HCT116 (cell line): ENCODE measurements at regions not wholly inside any gene's neighbourhood (a gene's known extent, or its start where the extent isn't known, plus 50 kb on each side); places are given as distances from the start of the nearest gene placed in this dataset.

Experiments
- ATAC-seq: fragments of 200-7000 bp; cut with Tn5 transposase; 2 replicates; pipeline ENCODE4 v1.9.1; 2020; ENCODE audit warnings: mild to moderate bottlenecking, moderate library complexity
- BruUV-seq: library from RNA; stranded (reverse); fragments of 400-500 nt; replicated peaks from 2 replicates; lab custom pipeline; 2021; lab: Mats Ljungman, UMichigan
- CTCF ChIA-PET: fragments of 300-600 bp; sonication (Branson Sonifier 250); formaldehyde crosslinking; loops from one replicate; lab custom pipeline; 2021; ENCODE audit warnings: antibody characterized with exemption; lab: Charles Lee
- POLR2A ChIA-PET: fragments of 300-600, 350-600 bp; sonication (Branson Sonifier 250); formaldehyde crosslinking; loops from one replicate; lab custom pipeline; 2021; ENCODE audit warnings: antibody characterized with exemption; lab: Charles Lee
- RAD21 ChIA-PET, 2 experiments: fragments of 300-600 bp; sonication (Branson Sonifier 250); formaldehyde crosslinking; loops; one replicate each; lab custom pipeline; 2023; ENCODE audit warnings: low total read pairs in 2 of 2; ENCODE audit not compliant: uncharacterized antibody in 2 of 2, unreplicated experiment in 2 of 2, low non-redundant PET in 1 of 2; lab: Charles Lee
- DNase-seq: peaks from one replicate; pipeline ENCODE4 v3.0.0-alpha.2; 2010; ENCODE audit warnings: low read depth, low spot score
- H2AFZ ChIP-seq: fragments of 200-600 bp; shearing (Covaris generic), sonication (generic); 2 replicates; pipeline ENCODE4 v1.6.1; 2017; ENCODE audit warnings: low read depth, mixed run types, mixed read lengths, antibody characterized with exemption, low read length; ENCODE audit not compliant: poor library complexity, severe bottlenecking
- H3K27ac ChIP-seq: 2 replicates; pipeline ENCODE4 v1.5.1; 2012; ENCODE audit warnings: low read depth, low read length
- H3K27me3 ChIP-seq: fragments of 200-600 bp; sonication (generic); 2 replicates; pipeline ENCODE4 v1.6.1; 2016; ENCODE audit warnings: mixed run types, low read length, mixed read lengths; ENCODE audit not compliant: insufficient read depth
- H3K36me3 ChIP-seq, 2 experiments: fragments of 200-500 bp in 1 of 2; fragments of 200-600 bp in 1 of 2; sonication (Bioruptor generic) in 1 of 2; sonication (generic) in 1 of 2; 2 replicates each; pipeline versions ENCODE4 v1.5.1 to v1.6.1; 2014 to 2016; ENCODE audit warnings: low read length in 2 of 2, inconsistent platforms in 1 of 2, mixed read lengths in 1 of 2, mixed run types in 1 of 2; ENCODE audit not compliant: insufficient read depth in 2 of 2, control insufficient read depth in 1 of 2
- H3K4me1 ChIP-seq, 2 experiments: fragments of 200-600 bp in 1 of 2; sonication (generic) in 1 of 2; 2 replicates each; pipeline versions ENCODE4 v1.5.1 to v1.6.1; 2012 to 2017; ENCODE audit warnings: low read length in 2 of 2, inconsistent platforms in 1 of 2, mild to moderate bottlenecking in 1 of 2, mixed read lengths in 1 of 2, mixed run types in 1 of 2, moderate library complexity in 1 of 2; ENCODE audit not compliant: insufficient read depth in 2 of 2, control insufficient read depth in 1 of 2
- H3K4me2 ChIP-seq: fragments of 200-600 bp; sonication (generic); 2 replicates; pipeline ENCODE4 v1.6.1; 2017; ENCODE audit warnings: mixed run types, low read length, mixed read lengths
- H3K4me3 ChIP-seq, 2 experiments: fragments of 200-600 bp in 1 of 2; sonication (generic) in 1 of 2; replicated peaks in 1 of 2; 2 replicates each; pipeline ENCODE4 v1.5.1; 2011 to 2016; ENCODE audit warnings: low read length in 2 of 2, control low read depth in 1 of 2, low read depth in 1 of 2, mild to moderate bottlenecking in 1 of 2, mixed read lengths in 1 of 2, mixed run types in 1 of 2
- H3K79me2 ChIP-seq: fragments of 200-600 bp; sonication (generic); 2 replicates; pipeline ENCODE4 v1.6.1; 2017; ENCODE audit warnings: mild to moderate bottlenecking, mixed run types, low read length, moderate library complexity, mixed read lengths; ENCODE audit not compliant: insufficient read depth
- H3K9ac ChIP-seq: fragments of 200-600 bp; sonication (generic); 2 replicates; pipeline ENCODE4 v1.6.1; 2016; ENCODE audit warnings: low read length, mixed read lengths
- H3K9me2 ChIP-seq: fragments of 200-600 bp; sonication (generic), shearing (Covaris generic); 2 replicates; pipeline ENCODE4 v1.6.1; 2017; ENCODE audit warnings: mixed run types, mild to moderate bottlenecking, moderate library complexity; ENCODE audit not compliant: insufficient read depth
- H3K9me3 ChIP-seq, 2 experiments: fragments of 200-500 bp in 1 of 2; fragments of 200-600 bp in 1 of 2; sonication (Bioruptor generic) in 1 of 2; sonication (generic) in 1 of 2; 2 replicates each; pipeline ENCODE4 v1.6.1; 2014 to 2017; ENCODE audit warnings: low read length in 2 of 2, mixed read lengths in 2 of 2, inconsistent platforms in 1 of 2, low read depth in 1 of 2, mild to moderate bottlenecking in 1 of 2, mixed run types in 1 of 2, moderate library complexity in 1 of 2; ENCODE audit not compliant: control insufficient read depth in 1 of 2, insufficient read depth in 1 of 2
- H4K20me1 ChIP-seq: fragments of 200-600 bp; sonication (generic), shearing (Covaris generic); 2 replicates; pipeline ENCODE4 v1.6.1; 2017; ENCODE audit warnings: mixed run types, mild to moderate bottlenecking, moderate library complexity; ENCODE audit not compliant: insufficient read depth
- EGR1 ChIP-seq: IDR thresholded peaks from 2 replicates; pipeline ENCODE4 v1.6.1; 2012; ENCODE audit warnings: low read depth
- ELF1 ChIP-seq: IDR thresholded peaks from 2 replicates; pipeline ENCODE4 v1.6.1; 2012; ENCODE audit warnings: low read depth, borderline replicate concordance
- EZH2phosphoT487 ChIP-seq: fragments of 200-600 bp; IDR thresholded peaks from 2 replicates; pipeline ENCODE4 v1.6.1; 2018; ENCODE audit warnings: antibody characterized with exemption, borderline replicate concordance
- FOSL1 ChIP-seq: IDR thresholded peaks from 2 replicates; pipeline ENCODE4 v1.6.1; 2012; ENCODE audit warnings: low read depth
- JUND ChIP-seq: IDR thresholded peaks from 2 replicates; pipeline ENCODE4 v1.6.1; 2012
- POLR2A ChIP-seq: IDR thresholded peaks from 2 replicates; pipeline ENCODE4 v1.7.0; 2011; ENCODE audit warnings: borderline replicate concordance; ENCODE audit not compliant: insufficient read depth, insufficient read length; ENCODE audit errors: extremely low read depth
- POLR2AphosphoS5 ChIP-seq: IDR thresholded peaks from 2 replicates; pipeline ENCODE4 v1.6.1; 2011; ENCODE audit warnings: mild to moderate bottlenecking, low read depth, low read length, moderate library complexity
- RAD21 ChIP-seq: IDR thresholded peaks from 2 replicates; pipeline ENCODE4 v1.6.1; 2012; ENCODE audit warnings: low read depth, mild to moderate bottlenecking
- SP1 ChIP-seq: IDR thresholded peaks from 2 replicates; pipeline ENCODE4 v1.6.1; 2012; ENCODE audit warnings: low read depth
- SRF ChIP-seq: IDR thresholded peaks from 2 replicates; pipeline ENCODE4 v1.6.1; 2012; ENCODE audit warnings: low read depth
- TCF7L2 ChIP-seq: IDR thresholded peaks from 2 replicates; pipeline ENCODE4 v1.7.0; 2011; ENCODE audit warnings: borderline replicate concordance, inconsistent platforms; ENCODE audit not compliant: insufficient read depth, insufficient read length; ENCODE audit errors: extremely low read depth
- YY1 ChIP-seq: IDR thresholded peaks from 2 replicates; pipeline ENCODE4 v1.6.1; 2011; ENCODE audit warnings: low read length, low read depth, moderate library complexity, mild to moderate bottlenecking; ENCODE audit not compliant: insufficient replicate concordance; ENCODE audit errors: extremely low read depth
- ZFX ChIP-seq: fragments of 450-650 bp; IDR thresholded peaks from 2 replicates; pipeline ENCODE4 v1.6.1; 2017
- ZNF274 ChIP-seq: fragments of 200-500 bp; sonication (Bioruptor generic); IDR thresholded peaks from 2 replicates; pipeline ENCODE4 v1.6.1; 2014; ENCODE audit warnings: mild to moderate bottlenecking, low read depth, low read length, inconsistent platforms
- intact Hi-C: fragments of 100-400 bp; cut with micrococcal nuclease; formaldehyde crosslinking; loops from 2 replicates; pipeline ENCODE4 v1.10.0; 2022
- TF ChIP-seq, protein P1 (sequence below): IDR thresholded peaks from 2 replicates; pipeline ENCODE4 v1.6.1; 2012
- TF ChIP-seq, protein P2 (sequence below): IDR thresholded peaks from 2 replicates; pipeline ENCODE4 v1.6.1; 2012; ENCODE audit warnings: low read depth

DNA sequence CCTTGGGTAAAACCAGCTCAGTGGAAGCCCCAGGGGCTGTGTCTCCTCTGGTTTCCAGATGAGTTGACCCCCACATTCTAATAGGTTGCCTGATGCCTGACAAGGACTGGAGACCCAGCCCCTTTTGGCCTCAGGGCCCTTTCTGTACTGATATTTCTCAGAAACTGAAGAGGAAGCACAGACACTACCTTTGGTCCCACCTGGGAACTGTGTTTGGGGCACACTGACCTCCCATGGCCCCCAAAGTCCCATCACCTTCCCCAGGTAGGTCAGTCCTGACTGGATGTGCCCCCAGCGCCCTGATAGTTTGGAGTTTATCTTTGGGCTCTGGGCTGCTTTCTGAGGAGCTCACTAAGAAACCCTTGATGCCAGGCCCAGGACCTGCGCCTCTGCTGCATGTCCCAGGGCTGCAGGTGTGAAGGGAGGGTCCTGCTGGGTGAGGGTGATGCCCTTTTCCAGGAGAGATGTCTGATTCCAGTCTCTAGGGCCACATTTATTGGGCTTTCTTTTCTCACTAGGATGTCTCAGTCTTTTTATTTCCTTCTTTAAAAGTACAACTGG lies 106.7 kb downstream of the GGTLC2 start:
- H3K9ac ChIP-seq, result no peak overlapping the region
- H3K4me2 ChIP-seq, result no peak overlapping the region
- ChIA-PET CTCF (interaction anchor here (0.7 to 4.0 kb wide), 5 partner anchors 19 to 134 kb away, joined by 3 to 63 read pairs (median 17); no protein-coding TSS in a partner anchor), POLR2A (no interaction called here), RAD21 (no interaction called here)
- no peaks in the 10 kb centered on the region for H3K79me2 ChIP-seq
- no peak overlapping the region for H3K27ac ChIP-seq
- H2AFZ ChIP-seq, result no peak overlapping the region
- H3K27me3 ChIP-seq, result no peaks in the 10 kb centered on the region
- no peaks in the 10 kb centered on the region for H3K36me3 ChIP-seq
- H3K4me3 ChIP-seq, result no peak overlapping the region
- ATAC-seq (no peak), DNase-seq (no peak)
- no peak for TF ChIP-seq TCF7L2
- TF ChIP-seq SP1, result no peak
- no peak for TF ChIP-seq SRF
- no peak for TF ChIP-seq FOSL1
- no peak for TF ChIP-seq POLR2AphosphoS5
- no peak for TF ChIP-seq RAD21
- peaks cover 0 to 4% of the 10 kb centered on the region in 2 experiments; a peak in 1 of 4 replicates for H3K4me1 ChIP-seq
- H3K9me2 ChIP-seq, result no peaks in the 10 kb centered on the region
- intact Hi-C loops, result loop anchor here (5.0 kb wide), 1 partner anchor 131 kb away; no protein-coding TSS in a partner anchor
- H3K9me3 ChIP-seq, result no peaks in the 10 kb centered on the region
- BruUV-seq, result no TSS peak
- no peaks in the 10 kb centered on the region for H4K20me1 ChIP-seq

DNA sequence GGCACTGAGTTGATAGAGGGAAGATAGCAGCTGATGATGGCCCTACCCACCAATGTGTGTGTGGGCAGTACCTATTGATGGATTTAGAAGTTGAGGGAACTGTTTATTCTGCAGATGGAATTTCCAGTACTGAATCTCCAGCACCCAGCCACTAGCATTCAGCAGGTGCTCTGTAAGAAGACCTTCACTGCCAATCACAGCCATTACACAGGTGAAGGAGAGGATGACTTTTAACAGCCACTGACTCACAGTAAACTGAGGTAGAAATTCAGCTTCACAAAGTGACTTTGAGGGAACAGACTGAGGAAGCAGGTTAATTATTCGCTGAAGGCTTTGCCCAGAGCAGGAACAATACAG lies 107.8 kb downstream of the GGTLC2 start:
- Histone ChIP-seq H3K4me1 (peaks cover 0 to 4% of the 10 kb centered on the region in 2 experiments; a peak in 1 of 4 replicates), H3K4me3 (no peak overlapping the region), H3K79me2 (no peaks in the 10 kb centered on the region), H3K9me2 (no peaks in the 10 kb centered on the region), H3K27ac (no peak overlapping the region), H3K4me2 (no peak overlapping the region), H3K36me3 (no peaks in the 10 kb centered on the region), H2AFZ (no peak overlapping the region), H3K27me3 (no peaks in the 10 kb centered on the region), H3K9ac (no peak overlapping the region), H4K20me1 (no peaks in the 10 kb centered on the region), H3K9me3 (no peaks in the 10 kb centered on the region)
- no peak for ATAC-seq
- ChIA-PET RAD21 (no interaction called here), CTCF (interaction anchor here (1.6 to 4.0 kb wide), 5 partner anchors 11 to 204 kb away, joined by 11 to 63 read pairs (median 18); no protein-coding TSS in a partner anchor), POLR2A (no interaction called here)
- BruUV-seq, result no TSS peak
- intact Hi-C loops, result loop anchor here (5.0 kb wide), 1 partner anchor 130 kb away; no protein-coding TSS in a partner anchor
- DNase-seq, result no peak
- TF ChIP-seq POLR2A, result no peak
- TF ChIP-seq RAD21, result no peak
- TF ChIP-seq JUND, result no peak
- TF ChIP-seq, protein P1, sequence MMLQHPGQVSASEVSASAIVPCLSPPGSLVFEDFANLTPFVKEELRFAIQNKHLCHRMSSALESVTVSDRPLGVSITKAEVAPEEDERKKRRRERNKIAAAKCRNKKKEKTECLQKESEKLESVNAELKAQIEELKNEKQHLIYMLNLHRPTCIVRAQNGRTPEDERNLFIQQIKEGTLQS, result no peak
- TF ChIP-seq YY1, result no peak
- TF ChIP-seq, protein P2, sequence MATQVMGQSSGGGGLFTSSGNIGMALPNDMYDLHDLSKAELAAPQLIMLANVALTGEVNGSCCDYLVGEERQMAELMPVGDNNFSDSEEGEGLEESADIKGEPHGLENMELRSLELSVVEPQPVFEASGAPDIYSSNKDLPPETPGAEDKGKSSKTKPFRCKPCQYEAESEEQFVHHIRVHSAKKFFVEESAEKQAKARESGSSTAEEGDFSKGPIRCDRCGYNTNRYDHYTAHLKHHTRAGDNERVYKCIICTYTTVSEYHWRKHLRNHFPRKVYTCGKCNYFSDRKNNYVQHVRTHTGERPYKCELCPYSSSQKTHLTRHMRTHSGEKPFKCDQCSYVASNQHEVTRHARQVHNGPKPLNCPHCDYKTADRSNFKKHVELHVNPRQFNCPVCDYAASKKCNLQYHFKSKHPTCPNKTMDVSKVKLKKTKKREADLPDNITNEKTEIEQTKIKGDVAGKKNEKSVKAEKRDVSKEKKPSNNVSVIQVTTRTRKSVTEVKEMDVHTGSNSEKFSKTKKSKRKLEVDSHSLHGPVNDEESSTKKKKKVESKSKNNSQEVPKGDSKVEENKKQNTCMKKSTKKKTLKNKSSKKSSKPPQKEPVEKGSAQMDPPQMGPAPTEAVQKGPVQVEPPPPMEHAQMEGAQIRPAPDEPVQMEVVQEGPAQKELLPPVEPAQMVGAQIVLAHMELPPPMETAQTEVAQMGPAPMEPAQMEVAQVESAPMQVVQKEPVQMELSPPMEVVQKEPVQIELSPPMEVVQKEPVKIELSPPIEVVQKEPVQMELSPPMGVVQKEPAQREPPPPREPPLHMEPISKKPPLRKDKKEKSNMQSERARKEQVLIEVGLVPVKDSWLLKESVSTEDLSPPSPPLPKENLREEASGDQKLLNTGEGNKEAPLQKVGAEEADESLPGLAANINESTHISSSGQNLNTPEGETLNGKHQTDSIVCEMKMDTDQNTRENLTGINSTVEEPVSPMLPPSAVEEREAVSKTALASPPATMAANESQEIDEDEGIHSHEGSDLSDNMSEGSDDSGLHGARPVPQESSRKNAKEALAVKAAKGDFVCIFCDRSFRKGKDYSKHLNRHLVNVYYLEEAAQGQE, result no peak
- no peak for TF ChIP-seq ZFX
- no peak for TF ChIP-seq ZNF274
- TF ChIP-seq TCF7L2, result no peak
- TF ChIP-seq POLR2AphosphoS5, result no peak
- no peak for TF ChIP-seq SP1
- no peak for TF ChIP-seq EGR1
- no peak for TF ChIP-seq ELF1
- TF ChIP-seq EZH2phosphoT487, result no peak
